ENCODE measurements at regions not wholly inside any gene's neighbourhood (a gene's known extent, or its start where the extent isn't known, plus 50 kb on each side); places are given as distances from the start of the nearest gene placed in this dataset.
"Not testable (repeated sequence)": the region's sequence is repeated elsewhere in the genome, so short reads cannot be mapped to it uniquely, and the experiment has no call there.

- H3K27ac Mint-ChIP-seq: no peak overlapping the region
- no peaks in the 10 kb centered on the region for H3K27me3 Mint-ChIP-seq
Measured at GRCh38 chr1:55463814-55464475, 248.8 kb upstream of the USP24 start.

GRCh38 chr1:55457874-55458273 is 242.7 kb upstream of the USP24 start:
- Mint-ChIP-seq H3K4me1 (no peaks in the 10 kb centered on the region), H3K27ac (no peak overlapping the region), H3K9me3 (peaks cover 9 to 11% of the 10 kb centered on the region in 2 donors), H3K4me3 (no peak overlapping the region), H3K36me3 (no peaks in the 10 kb centered on the region), H3K27me3 (no peaks in the 10 kb centered on the region)
- no peak for ATAC-seq (replicated peaks)
- DNase-seq: no peak

More at GRCh38 chr1:55463814-55464475, 248.8 kb upstream of the USP24 start:
- peaks cover 0 to 2% of the 10 kb centered on the region in 2 donors for H3K9me3 Mint-ChIP-seq
- no peaks in the 10 kb centered on the region for H3K36me3 Mint-ChIP-seq
- H3K4me3 Mint-ChIP-seq: no peak overlapping the region
- H3K4me1 Mint-ChIP-seq: no peaks in the 10 kb centered on the region
- DNase-seq (no peak), ATAC-seq (replicated peaks) (no peak)

- Mint-ChIP-seq H3K36me3 (no peaks in the 10 kb centered on the region), H3K27ac (no peak overlapping the region), H3K27me3 (peaks cover 5% of the 10 kb centered on the region in 2 donors), H3K4me1 (no peaks in the 10 kb centered on the region), H3K9me3 (peaks cover 9 to 13% of the 10 kb centered on the region in 2 donors), H3K4me3 (no peak overlapping the region)
- no peak for DNase-seq
- no peak for ATAC-seq (replicated peaks)
Measured at GRCh38 chr1:55456971-55457370, 241.8 kb upstream of the USP24 start.

- peaks cover 16% of the 10 kb centered on the region in 2 donors for H3K4me1 Mint-ChIP-seq
- H3K4me3 Mint-ChIP-seq: no peak overlapping the region
- H3K27me3 Mint-ChIP-seq: peaks cover 15 to 17% of the 10 kb centered on the region in 2 donors
- no peak for DNase-seq
- H3K9me3 Mint-ChIP-seq: peaks cover 4% of the 10 kb centered on the region in 2 donors
- no peaks in the 10 kb centered on the region for H3K36me3 Mint-ChIP-seq
- no peak for ATAC-seq (replicated peaks)
- H3K27ac Mint-ChIP-seq: no peak overlapping the region
Measured at GRCh38 chr1:55448261-55448660, 233.1 kb upstream of the USP24 start.

- no peak for ATAC-seq (replicated peaks)
- Mint-ChIP-seq H3K9me3 (peaks cover 4% of the 10 kb centered on the region in 2 donors), H3K27me3 (peaks cover 18% of the 10 kb centered on the region in 2 donors), H3K27ac (no peak overlapping the region), H3K4me3 (no peak overlapping the region), H3K4me1 (peaks cover 17% of the 10 kb centered on the region in 2 donors), H3K36me3 (no peaks in the 10 kb centered on the region)
- DNase-seq: no peak
Measured at GRCh38 chr1:55447488-55447887, 232.3 kb upstream of the USP24 start.

GRCh38 chr1:55446351-55446750 is 231.2 kb upstream of the USP24 start:
- peaks cover 2 to 4% of the 10 kb centered on the region in 2 donors for H3K9me3 Mint-ChIP-seq
- no peak overlapping the region for H3K27ac Mint-ChIP-seq
- no peak overlapping the region for H3K4me3 Mint-ChIP-seq
- ATAC-seq (replicated peaks): no peak
- peaks cover 17% of the 10 kb centered on the region in 2 donors for H3K4me1 Mint-ChIP-seq
- no peak for DNase-seq
- H3K36me3 Mint-ChIP-seq: no peaks in the 10 kb centered on the region
- peaks cover 12 to 13% of the 10 kb centered on the region in 2 donors for H3K27me3 Mint-ChIP-seq

- H3K27me3 Mint-ChIP-seq: peaks cover 7 to 8% of the 10 kb centered on the region in 2 donors
- ATAC-seq (replicated peaks): peak; percentile 74 to 86
Measured at GRCh38 chr1:55445416-55445815, 230.3 kb upstream of the USP24 start.

GRCh38 chr1:55444667-55445066 is 229.5 kb upstream of the USP24 start:
- Mint-ChIP-seq H3K27me3 (peaks cover 7 to 8% of the 10 kb centered on the region in 2 donors), H3K9me3 (peaks cover 4% of the 10 kb centered on the region in 2 donors), H3K4me3 (peak overlapping the region; percentile 17 to 49), H3K27ac (peak overlapping the region; percentile 49), H3K36me3 (no peaks in the 10 kb centered on the region), H3K4me1 (peaks cover 17% of the 10 kb centered on the region in 2 donors)
- ATAC-seq (replicated peaks) (peak; percentile 86 to 89), DNase-seq (peak; percentile 8)

More at GRCh38 chr1:55445416-55445815, 230.3 kb upstream of the USP24 start:
- Mint-ChIP-seq H3K4me1 (peaks cover 17% of the 10 kb centered on the region in 2 donors), H3K36me3 (no peaks in the 10 kb centered on the region), H3K27ac (no peak overlapping the region), H3K9me3 (peaks cover under 1 to 2% of the 10 kb centered on the region in 2 donors), H3K4me3 (no peak overlapping the region)
- peak; percentile 18 for DNase-seq

GRCh38 chr1:55443175-55443915 is 228.2 kb upstream of the USP24 start:
- peak in 1 of 2 donors; percentile 33 for ATAC-seq (replicated peaks)
- H3K27ac Mint-ChIP-seq: no peak overlapping the region

GRCh38 chr1:55441489-55441888 is 226.3 kb upstream of the USP24 start:
- peaks cover 4 to 5% of the 10 kb centered on the region in 2 donors for H3K9me3 Mint-ChIP-seq
- no peak for ATAC-seq (replicated peaks)
- peaks cover 17% of the 10 kb centered on the region in 2 donors for H3K4me1 Mint-ChIP-seq
- no peak for DNase-seq
- no peak overlapping the region for H3K27ac Mint-ChIP-seq
- H3K27me3 Mint-ChIP-seq: peaks cover 7 to 12% of the 10 kb centered on the region in 2 donors
- no peak overlapping the region for H3K4me3 Mint-ChIP-seq
- no peaks in the 10 kb centered on the region for H3K36me3 Mint-ChIP-seq

More at GRCh38 chr1:55443175-55443915, 228.2 kb upstream of the USP24 start:
- H3K27me3 Mint-ChIP-seq: peaks cover 7 to 10% of the 10 kb centered on the region in 2 donors
- no peak for DNase-seq
- no peaks in the 10 kb centered on the region for H3K36me3 Mint-ChIP-seq
- peaks cover 4 to 5% of the 10 kb centered on the region in 2 donors for H3K9me3 Mint-ChIP-seq
- no peak overlapping the region for H3K4me3 Mint-ChIP-seq
- H3K4me1 Mint-ChIP-seq: peaks cover 17% of the 10 kb centered on the region in 2 donors

- H3K4me3 Mint-ChIP-seq: no peak overlapping the region
- peaks cover 7 to 12% of the 10 kb centered on the region in 2 donors for H3K27me3 Mint-ChIP-seq
- no peaks in the 10 kb centered on the region for H3K36me3 Mint-ChIP-seq
- ATAC-seq (replicated peaks): no peak
- no peaks in the 10 kb centered on the region for H3K4me1 Mint-ChIP-seq
- no peak for DNase-seq
- H3K27ac Mint-ChIP-seq: no peak overlapping the region
- H3K9me3 Mint-ChIP-seq: peaks cover 7 to 16% of the 10 kb centered on the region in 2 donors
Measured at GRCh38 chr1:55437692-55438091, 222.5 kb upstream of the USP24 start.

- not testable (repeated sequence) for H3K9me3 Mint-ChIP-seq; H3K27ac Mint-ChIP-seq; H3K4me1 Mint-ChIP-seq; H3K4me3 Mint-ChIP-seq; DNase-seq; ATAC-seq (replicated peaks); H3K36me3 Mint-ChIP-seq
- peaks cover 29 to 33% of the 10 kb centered on the region in 2 donors for H3K27me3 Mint-ChIP-seq
Measured at GRCh38 chr1:55430720-55431119, 215.6 kb upstream of the USP24 start.

GRCh38 chr1:55430206-55430605 is 215.0 kb upstream of the USP24 start:
- peaks cover 29 to 33% of the 10 kb centered on the region in 2 donors for H3K27me3 Mint-ChIP-seq
- ATAC-seq (replicated peaks); H3K4me3 Mint-ChIP-seq; H3K9me3 Mint-ChIP-seq; H3K36me3 Mint-ChIP-seq; H3K27ac Mint-ChIP-seq; DNase-seq; H3K4me1 Mint-ChIP-seq: not testable (repeated sequence)

GRCh38 chr1:55428944-55429931 is 214.1 kb upstream of the USP24 start:
- H3K27ac Mint-ChIP-seq: no peak overlapping the region
- no peaks in the 10 kb centered on the region for H3K9me3 Mint-ChIP-seq
- no peaks in the 10 kb centered on the region for H3K4me1 Mint-ChIP-seq
- peaks cover 29 to 33% of the 10 kb centered on the region in 2 donors for H3K27me3 Mint-ChIP-seq
- DNase-seq (no peak), ATAC-seq (replicated peaks) (no peak)
- H3K4me3 Mint-ChIP-seq: no peak overlapping the region
- H3K36me3 Mint-ChIP-seq: no peaks in the 10 kb centered on the region
